GM12891 (cell line): ENCODE measurements at regions not wholly inside any gene's neighbourhood (a gene's known extent, or its start where the extent isn't known, plus 50 kb on each side); places are given as distances from the start of the nearest gene placed in this dataset.

Source experiments
- POLR2A ChIP-seq: IDR thresholded peaks from 2 replicates; pipeline ENCODE4 v1.6.1; 2011; ENCODE audit warnings: low read depth, low read length, control low read depth
- TAF1 ChIP-seq: IDR thresholded peaks from 2 replicates; pipeline ENCODE4 v1.6.1; 2011; ENCODE audit warnings: low read depth, low read length, control low read depth

DNA sequence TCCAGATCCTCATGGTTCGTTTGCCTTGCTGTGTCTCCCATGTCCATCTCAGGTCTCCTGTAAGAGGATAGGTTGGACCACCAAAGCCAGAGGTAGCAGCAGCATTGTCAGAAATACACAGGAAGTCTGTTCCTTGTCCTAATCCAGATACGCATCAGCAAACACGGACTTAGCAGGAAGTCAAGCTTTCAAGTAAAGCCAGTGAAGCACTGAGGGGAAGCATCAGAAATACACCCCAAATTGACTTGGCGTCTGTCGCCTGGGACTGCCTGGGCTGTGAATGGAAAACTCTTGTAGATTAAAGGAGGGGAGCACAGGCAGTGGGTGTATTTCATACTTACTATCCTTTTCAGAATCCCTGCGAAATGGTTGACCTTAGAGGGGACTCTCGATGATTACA is 171.3 kb downstream of the PSAT1 start:
- no peak for TF ChIP-seq TAF1
- TF ChIP-seq POLR2A: no peak
